Mesendoderm (in vitro differentiated cells): ENCODE measurements at regions not wholly inside any gene's neighbourhood (a gene's known extent, or its start where the extent isn't known, plus 50 kb on each side); places are given as distances from the start of the nearest gene placed in this dataset.

Source experiments
- DNase-seq: peaks from one replicate; pipeline ENCODE4 v3.0.0; 2013
- H2AK5ac ChIP-seq: 2 replicates; pipeline ENCODE4 v1.6.1; 2013; ENCODE audit warnings: low read length, inconsistent platforms
- H2BK120ac ChIP-seq: 2 replicates; pipeline ENCODE4 v1.6.1; 2013; ENCODE audit warnings: low read depth, mild to moderate bottlenecking, low read length, moderate library complexity, mixed read lengths
- H2BK15ac ChIP-seq: replicated peaks from 2 replicates; pipeline ENCODE4 v1.6.1; 2013; ENCODE audit warnings: low read depth, mild to moderate bottlenecking, moderate library complexity
- H2BK5ac ChIP-seq: 2 replicates; pipeline ENCODE4 v1.6.1; 2013; ENCODE audit warnings: low read length, inconsistent platforms
- H3K18ac ChIP-seq: 2 replicates; pipeline ENCODE4 v1.6.1; 2013; ENCODE audit warnings: mild to moderate bottlenecking, low read length, mixed read lengths
- H3K23ac ChIP-seq: one replicate; pipeline ENCODE4 v1.6.1; 2013; ENCODE audit warnings: low read length
- H3K27ac ChIP-seq: 2 replicates; pipeline ENCODE4 v1.5.1; 2013; ENCODE audit warnings: low read depth, mild to moderate bottlenecking, inconsistent platforms, low read length, moderate library complexity
- H3K27me3 ChIP-seq: 2 replicates; pipeline ENCODE4 v1.6.1; 2013; ENCODE audit warnings: low read length, control low read depth, mild to moderate bottlenecking, inconsistent platforms; ENCODE audit not compliant: insufficient read depth, poor library complexity
- H3K36me3 ChIP-seq: 2 replicates; pipeline ENCODE4 v1.6.1; 2013; ENCODE audit warnings: low read length, inconsistent platforms; ENCODE audit not compliant: control insufficient read depth, insufficient read depth
- H3K4ac ChIP-seq: one replicate; pipeline ENCODE4 v1.6.1; 2013; ENCODE audit warnings: low read depth, mild to moderate bottlenecking, low read length, moderate library complexity
- H3K4me1 ChIP-seq: 2 replicates; pipeline ENCODE4 v1.6.1; 2013; ENCODE audit warnings: low read depth, low read length, inconsistent platforms; ENCODE audit not compliant: control insufficient read depth
- H3K4me2 ChIP-seq: 2 replicates; pipeline ENCODE4 v1.6.1; 2013; ENCODE audit warnings: low read length
- H3K4me3 ChIP-seq: 2 replicates; pipeline ENCODE4 v1.5.1; 2013; ENCODE audit warnings: mild to moderate bottlenecking, low read length
- H3K56ac ChIP-seq: one replicate; pipeline ENCODE4 v1.6.1; 2013; ENCODE audit warnings: low read length
- H3K79me1 ChIP-seq: 2 replicates; pipeline ENCODE4 v1.6.1; 2013; ENCODE audit warnings: low read length, inconsistent platforms
- H3K79me2 ChIP-seq: 2 replicates; pipeline ENCODE4 v1.6.1; 2013; ENCODE audit warnings: mild to moderate bottlenecking, low read length; ENCODE audit not compliant: control insufficient read depth, insufficient read depth
- H3K9ac ChIP-seq: 2 replicates; pipeline ENCODE4 v1.6.1; 2013; ENCODE audit warnings: low read length, inconsistent platforms
- H4K5ac ChIP-seq: one replicate; pipeline ENCODE4 v1.6.1; 2013; ENCODE audit warnings: low read length
- H4K8ac ChIP-seq: one replicate; pipeline ENCODE4 v1.6.1; 2013; ENCODE audit warnings: low read depth, mild to moderate bottlenecking, control low read depth, low read length, moderate library complexity
- WGBS: extraction: QIAGEN DNeasy Blood & Tissue Kit; methylation state at CpG from one replicate; pipeline ENCODE4 v1.1.7; 2013; ENCODE audit warnings: low lambda C conversion rate, missing lambda C conversion rate; ENCODE audit not compliant: insufficient coverage; ENCODE audit errors: extremely low coverage; 5-methylcytosine and 5-hydroxymethylcytosine counted together

- WGBS = no CpG with 5 or more reads among the region's 3 CpGs
- H3K36me3 ChIP-seq = no peaks in the 10 kb centered on the region
Measured at GRCh38 chr6:91341473-91341872, 754.6 kb upstream of the MAP3K7 start.

GRCh38 chr6:91340896-91341395 lies 754.1 kb upstream of the MAP3K7 start:
- Histone ChIP-seq H3K27ac (no peak overlapping the region), H3K18ac (no peak overlapping the region), H3K4ac (no peak overlapping the region), H3K56ac (no peak overlapping the region), H3K23ac (no peak overlapping the region), H3K27me3 (no peaks in the 10 kb centered on the region), H2BK5ac (no peak overlapping the region), H2BK15ac (no peak overlapping the region), H3K4me3 (no peak overlapping the region), H2AK5ac (no peak overlapping the region), H3K9ac (no peak overlapping the region), H4K8ac (no peak overlapping the region), H3K79me2 (no peaks in the 10 kb centered on the region), H3K4me1 (no peaks in the 10 kb centered on the region), H3K4me2 (no peak overlapping the region), H4K5ac (no peak overlapping the region), H3K79me1 (no peaks in the 10 kb centered on the region), H3K36me3 (no peaks in the 10 kb centered on the region), H2BK120ac (no peak overlapping the region)
- WGBS = no CpG with 5 or more reads among the region's 3 CpGs
- no peak for DNase-seq

More at GRCh38 chr6:91341473-91341872, 754.6 kb upstream of the MAP3K7 start:
- no peak for DNase-seq
- Histone ChIP-seq H3K4me3 (no peak overlapping the region), H2BK15ac (no peak overlapping the region), H3K23ac (no peak overlapping the region), H3K79me1 (no peaks in the 10 kb centered on the region), H3K18ac (no peak overlapping the region), H3K56ac (no peak overlapping the region), H3K4me2 (no peak overlapping the region), H2BK120ac (no peak overlapping the region), H4K5ac (no peak overlapping the region), H3K4me1 (no peaks in the 10 kb centered on the region), H2BK5ac (no peak overlapping the region), H3K4ac (no peak overlapping the region), H3K79me2 (no peaks in the 10 kb centered on the region), H3K27me3 (no peaks in the 10 kb centered on the region), H3K9ac (no peak overlapping the region), H3K27ac (no peak overlapping the region), H4K8ac (no peak overlapping the region), H2AK5ac (no peak overlapping the region)

- no peaks in the 10 kb centered on the region for H3K4me1 ChIP-seq
- H4K5ac ChIP-seq = no peak overlapping the region
- no peaks in the 10 kb centered on the region for H3K79me2 ChIP-seq
- no peak overlapping the region for H3K56ac ChIP-seq
- no peaks in the 10 kb centered on the region for H3K27me3 ChIP-seq
- H3K36me3 ChIP-seq = no peaks in the 10 kb centered on the region
- no peak overlapping the region for H2AK5ac ChIP-seq
- no peak overlapping the region for H2BK15ac ChIP-seq
- no peak overlapping the region for H3K4me2 ChIP-seq
- H3K79me1 ChIP-seq = no peaks in the 10 kb centered on the region
- no peak overlapping the region for H2BK120ac ChIP-seq
- no peak overlapping the region for H3K18ac ChIP-seq
- no peak overlapping the region for H3K4ac ChIP-seq
- H3K27ac ChIP-seq = no peak overlapping the region
- H2BK5ac ChIP-seq = no peak overlapping the region
- no peak overlapping the region for H3K9ac ChIP-seq
- H4K8ac ChIP-seq = no peak overlapping the region
- no peak overlapping the region for H3K4me3 ChIP-seq
- WGBS = no CpG with 5 or more reads among the region's 4 CpGs
- no peak for DNase-seq
- H3K23ac ChIP-seq = no peak overlapping the region
Measured at GRCh38 chr6:91337967-91338366, 751.1 kb upstream of the MAP3K7 start.

GRCh38 chr6:91330896-91331295 lies 744.0 kb upstream of the MAP3K7 start:
- Histone ChIP-seq H3K79me1 (no peaks in the 10 kb centered on the region), H3K4me2 (no peak overlapping the region), H3K9ac (no peak overlapping the region), H3K4me3 (no peak overlapping the region), H3K27ac (no peak overlapping the region), H3K23ac (no peak overlapping the region), H3K36me3 (no peaks in the 10 kb centered on the region), H2AK5ac (no peak overlapping the region), H3K27me3 (no peaks in the 10 kb centered on the region), H2BK15ac (no peak overlapping the region), H3K4me1 (no peaks in the 10 kb centered on the region), H4K5ac (no peak overlapping the region), H2BK120ac (no peak overlapping the region), H3K79me2 (no peaks in the 10 kb centered on the region), H2BK5ac (no peak overlapping the region), H3K4ac (no peak overlapping the region), H3K56ac (no peak overlapping the region), H3K18ac (no peak overlapping the region), H4K8ac (no peak overlapping the region)
- no CpG with 5 or more reads among the region's 1 CpG for WGBS
- DNase-seq = no peak

- WGBS = no CpG with 5 or more reads among the region's 3 CpGs
- DNase-seq = no peak
- Histone ChIP-seq H3K4ac (no peak overlapping the region), H3K4me1 (no peaks in the 10 kb centered on the region), H3K79me2 (no peaks in the 10 kb centered on the region), H3K23ac (no peak overlapping the region), H2AK5ac (no peak overlapping the region), H3K18ac (no peak overlapping the region), H4K8ac (no peak overlapping the region), H3K27me3 (no peaks in the 10 kb centered on the region), H2BK5ac (no peak overlapping the region), H2BK15ac (no peak overlapping the region), H4K5ac (no peak overlapping the region), H3K27ac (no peak overlapping the region), H2BK120ac (no peak overlapping the region), H3K4me3 (no peak overlapping the region), H3K9ac (no peak overlapping the region), H3K36me3 (no peaks in the 10 kb centered on the region), H3K56ac (no peak overlapping the region), H3K4me2 (no peak overlapping the region), H3K79me1 (no peaks in the 10 kb centered on the region)
Measured at GRCh38 chr6:91328241-91328640, 741.4 kb upstream of the MAP3K7 start.

- Histone ChIP-seq H3K18ac (no peak overlapping the region), H3K27ac (no peak overlapping the region), H2BK15ac (no peak overlapping the region), H3K23ac (no peak overlapping the region), H3K4me2 (no peak overlapping the region), H2BK120ac (no peak overlapping the region), H2BK5ac (no peak overlapping the region), H3K79me2 (no peaks in the 10 kb centered on the region), H4K8ac (no peak overlapping the region), H4K5ac (no peak overlapping the region), H3K36me3 (no peaks in the 10 kb centered on the region), H3K27me3 (no peaks in the 10 kb centered on the region), H3K4ac (no peak overlapping the region), H3K56ac (no peak overlapping the region), H3K79me1 (no peaks in the 10 kb centered on the region), H3K4me1 (no peaks in the 10 kb centered on the region), H3K9ac (no peak overlapping the region), H3K4me3 (no peak overlapping the region), H2AK5ac (no peak overlapping the region)
- WGBS = no CpG with 5 or more reads among the region's 2 CpGs
- DNase-seq = no peak
Measured at GRCh38 chr6:91324711-91325110, 737.8 kb upstream of the MAP3K7 start.
